ENCODE measurements at regions not wholly inside any gene's neighbourhood (a gene's known extent, or its start where the extent isn't known, plus 50 kb on each side); places are given as distances from the start of the nearest gene placed in this dataset.

- TF ChIP-seq POLR2A (IDR thresholded peaks at IDR 0.05) (no peak), CTCF (IDR thresholded peaks at IDR 0.05) (no peak)
These were observed 69.5 kb upstream of the OSMR start for GRCh38 chr5:38776149-38776896.

Data from breast epithelium (tissue), 3 donors.